T-helper 9 cell (primary cell): ENCODE measurements at regions not wholly inside any gene's neighbourhood (a gene's known extent, or its start where the extent isn't known, plus 50 kb on each side); places are given as distances from the start of the nearest gene placed in this dataset.

Experiments used
- DNase-seq: peaks from one replicate; pipeline ENCODE4 v3.0.0-alpha.2; 2020

DNA sequence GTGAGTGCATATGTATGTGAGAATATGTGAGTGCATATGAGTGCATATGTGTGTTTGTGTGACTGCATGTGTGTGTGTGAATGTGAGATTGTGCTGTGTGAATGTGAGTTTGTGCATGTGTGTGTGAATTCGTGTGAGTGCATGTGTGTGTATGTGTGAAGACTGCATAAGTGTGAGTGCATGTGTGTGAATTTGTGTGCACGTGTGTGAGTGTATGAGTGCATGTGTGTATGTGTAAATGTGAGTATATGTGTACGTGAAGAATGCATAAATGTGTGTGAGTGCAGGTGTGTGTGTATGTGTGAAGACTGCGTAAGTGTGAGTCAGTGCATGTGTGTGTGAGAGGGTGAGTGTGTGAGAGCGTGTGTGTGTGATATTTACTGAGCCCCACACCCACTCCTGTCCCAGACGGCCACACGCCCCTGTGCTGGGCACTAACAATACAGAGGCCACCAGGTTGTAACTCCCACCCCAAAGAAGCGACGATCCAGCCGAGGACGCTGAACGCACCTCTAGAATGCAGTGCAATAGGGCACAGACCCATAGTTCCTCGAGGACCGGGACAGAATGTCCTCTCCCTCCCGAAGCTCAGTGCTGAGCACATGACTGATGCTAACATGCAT is 97.8 kb downstream of the C16orf95 start:
- DNase-seq, result no peak

DNA sequence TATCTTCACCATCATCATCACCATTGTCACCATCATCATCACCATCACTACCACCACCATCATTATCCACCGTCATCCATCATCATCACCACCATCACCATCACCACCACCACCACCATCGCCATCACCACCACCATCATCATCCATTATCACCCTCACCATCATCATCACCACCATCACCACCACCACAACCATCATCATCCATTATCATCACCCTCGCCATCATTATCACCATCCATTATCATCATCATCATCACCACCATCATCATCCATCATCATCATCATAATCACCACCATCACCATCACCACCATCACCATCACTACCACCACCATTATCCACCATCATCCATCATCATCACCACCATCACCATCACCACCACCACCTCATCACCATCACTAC is 95.6 kb downstream of the C16orf95 start:
- DNase-seq, result no peak

DNA sequence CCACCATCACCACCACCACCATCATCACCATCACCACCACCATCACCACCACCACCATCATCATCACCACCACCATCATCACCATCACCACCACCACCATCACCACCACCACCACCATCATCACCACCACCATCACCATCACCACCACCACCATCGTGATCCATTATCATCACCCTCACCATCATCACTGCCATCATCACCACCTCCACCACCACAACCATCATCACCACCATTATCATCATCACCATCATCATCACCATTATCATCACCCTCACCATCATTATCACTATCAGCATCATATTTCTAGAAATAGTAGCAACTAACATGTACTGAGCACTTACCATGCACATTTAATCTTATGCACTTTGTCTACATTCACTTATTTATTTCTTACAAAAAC is 94.9 kb downstream of the C16orf95 start:
- no peak for DNase-seq

DNA sequence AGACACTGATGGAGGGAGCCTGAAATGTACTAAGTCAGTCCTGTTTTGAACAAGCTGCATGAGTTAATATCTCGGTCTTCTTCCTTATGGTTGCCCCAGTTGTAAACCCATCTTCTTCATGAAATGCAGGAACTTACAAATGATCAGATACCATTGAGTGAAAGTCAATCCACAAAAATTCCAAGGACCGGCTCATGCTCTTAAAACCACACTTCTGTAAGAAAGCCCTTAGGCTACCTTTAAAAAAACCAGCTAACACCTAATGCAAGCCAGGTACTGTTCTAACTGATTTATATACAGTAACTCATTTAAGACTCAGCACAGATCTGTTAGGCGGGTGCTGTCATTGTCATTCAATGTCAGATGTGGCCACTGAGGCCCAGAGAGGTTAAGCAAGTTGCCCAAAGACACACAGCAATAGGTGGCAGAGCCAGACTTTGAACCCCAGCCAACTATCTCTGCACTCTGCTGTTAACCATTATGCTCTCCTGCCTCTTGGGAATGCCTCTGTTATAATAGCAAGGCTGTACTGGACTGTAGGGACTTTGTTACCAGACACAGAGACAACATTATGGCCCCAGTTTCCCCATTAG is 93.4 kb downstream of the C16orf95 start:
- DNase-seq, result no peak

DNA sequence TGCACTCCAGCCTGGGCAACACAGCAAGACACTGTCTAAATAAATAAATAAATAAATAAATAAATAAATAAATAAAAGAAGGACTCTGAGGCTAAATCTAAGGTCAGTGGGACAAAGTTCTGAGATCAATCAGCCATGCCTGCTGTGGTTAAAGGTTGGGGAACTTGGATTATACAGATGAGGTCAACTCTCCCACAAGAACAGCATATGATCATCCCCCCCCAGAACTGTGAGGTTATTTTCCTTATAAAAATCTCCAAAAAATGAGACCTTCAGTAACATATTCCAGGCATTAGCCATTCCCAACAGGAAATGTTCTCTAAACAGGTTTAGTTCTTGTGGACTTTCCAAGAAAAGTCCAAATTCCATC is 90.3 kb downstream of the C16orf95 start:
- DNase-seq, result no peak

DNA sequence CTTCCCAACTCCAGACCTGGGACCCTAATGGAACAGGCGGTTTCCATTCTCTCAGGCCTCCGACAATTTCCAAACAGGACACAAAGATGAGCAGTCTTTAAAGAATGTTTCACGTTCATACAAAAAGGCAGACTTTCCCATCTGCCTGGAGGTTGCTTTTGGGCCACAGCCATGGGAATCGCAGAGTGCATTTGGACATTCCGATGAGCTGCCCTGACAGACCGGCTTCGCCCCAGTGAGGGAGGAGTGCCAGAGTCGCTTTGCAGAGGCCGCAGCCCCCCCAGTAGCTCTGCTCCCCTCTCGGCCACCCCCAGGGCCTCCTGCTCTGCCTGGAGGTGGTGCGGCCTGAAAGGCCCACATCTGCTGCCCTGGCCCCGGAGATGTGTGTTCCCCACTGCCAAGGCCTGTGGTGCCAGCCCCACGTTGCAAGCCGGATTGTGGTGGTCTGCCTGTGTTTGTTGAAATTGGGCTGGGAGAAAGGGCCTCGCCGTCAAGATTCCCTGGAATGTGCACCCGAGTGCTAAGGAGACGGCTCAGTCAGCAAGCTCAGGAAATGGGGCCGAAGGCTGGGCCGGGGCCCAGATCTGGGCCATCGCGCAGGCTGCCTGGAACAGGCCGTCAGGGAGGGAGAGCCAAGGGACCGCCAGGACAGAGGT is 89.8 kb downstream of the C16orf95 start:
- no peak for DNase-seq

DNA sequence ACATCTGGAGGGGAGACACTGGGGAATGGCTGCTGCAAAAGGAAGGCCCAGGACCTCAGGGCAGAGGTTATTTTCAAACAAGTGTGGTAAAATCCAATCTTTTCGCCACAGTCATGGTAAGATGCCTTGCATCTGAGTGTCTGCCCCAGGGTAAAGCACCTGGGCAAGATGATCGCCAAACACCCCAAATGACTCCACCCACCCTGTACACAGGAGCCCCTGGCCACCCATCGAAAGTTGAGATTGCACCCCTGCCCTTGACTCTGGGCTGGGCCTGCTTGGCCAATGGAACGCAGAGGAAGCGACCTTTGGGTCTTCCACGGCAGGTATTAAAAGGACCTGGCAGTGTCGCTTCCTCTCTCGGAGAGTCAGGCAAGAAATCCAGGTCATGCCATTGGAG is 88.8 kb downstream of the C16orf95 start:
- no peak for DNase-seq

DNA sequence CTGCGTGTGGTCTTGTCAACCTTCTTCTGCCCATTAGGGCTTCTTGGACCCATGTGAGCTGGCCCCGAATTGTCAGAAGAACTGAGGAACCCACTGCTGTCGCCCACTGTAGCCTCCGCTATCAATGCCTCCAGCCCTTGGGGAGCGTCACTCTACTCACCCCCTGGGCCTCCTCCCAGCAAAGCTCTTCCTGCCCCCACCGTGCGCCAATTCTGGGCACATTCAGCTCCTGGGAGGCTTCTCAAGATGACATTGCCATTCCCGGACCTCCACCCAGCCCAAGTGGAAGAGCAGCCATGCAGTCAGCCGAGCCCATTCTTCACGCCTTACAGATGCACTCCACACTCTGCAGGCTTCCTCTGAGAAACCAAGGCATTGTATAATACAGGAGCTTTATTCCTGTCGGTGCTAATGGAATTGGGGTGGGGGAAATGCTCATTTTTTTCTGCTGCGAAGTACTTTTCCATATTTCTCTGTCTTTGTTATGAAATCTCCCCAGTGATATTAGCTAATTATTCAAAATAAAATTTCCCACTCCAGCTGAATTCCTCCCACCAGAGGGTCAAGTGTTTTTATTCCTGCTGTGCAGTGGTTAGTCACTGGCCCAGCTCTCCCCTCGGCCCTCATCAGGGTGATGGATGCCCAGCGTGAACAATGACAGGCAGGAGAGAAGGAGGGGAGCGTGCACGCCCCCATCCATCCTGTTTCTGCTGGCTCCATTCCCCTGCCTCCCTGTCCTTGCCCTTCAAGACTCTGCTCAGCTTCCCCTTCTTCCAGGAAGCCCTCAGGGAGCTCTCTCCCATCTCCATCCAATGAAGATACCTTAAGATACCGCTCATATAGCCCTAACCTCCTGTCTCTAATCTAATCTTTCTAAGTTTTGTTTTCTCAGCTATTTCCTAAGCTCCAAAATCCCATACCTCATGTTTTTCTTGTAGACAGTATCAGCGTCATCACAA is 87.7 kb downstream of the C16orf95 start:
- DNase-seq, result no peak

DNA sequence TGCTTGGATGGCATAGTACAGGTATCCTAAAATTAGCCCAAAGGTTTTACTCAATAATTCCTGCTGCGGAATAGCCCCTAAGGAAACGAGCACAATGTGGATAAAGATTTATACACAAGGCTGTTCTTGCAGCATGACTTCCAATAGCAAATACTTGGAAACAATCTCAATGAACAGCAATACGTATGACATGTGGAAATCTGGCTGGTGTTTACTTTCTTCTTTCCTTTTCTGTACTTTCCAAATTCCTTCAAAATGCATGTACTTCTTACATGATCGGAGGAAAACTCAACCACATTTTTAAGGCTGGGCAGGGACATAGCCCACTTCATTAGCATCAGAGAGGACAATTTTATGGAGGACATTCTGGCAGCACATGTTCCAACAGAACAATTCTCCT is 86.6 kb downstream of the C16orf95 start:
- no peak for DNase-seq

DNA sequence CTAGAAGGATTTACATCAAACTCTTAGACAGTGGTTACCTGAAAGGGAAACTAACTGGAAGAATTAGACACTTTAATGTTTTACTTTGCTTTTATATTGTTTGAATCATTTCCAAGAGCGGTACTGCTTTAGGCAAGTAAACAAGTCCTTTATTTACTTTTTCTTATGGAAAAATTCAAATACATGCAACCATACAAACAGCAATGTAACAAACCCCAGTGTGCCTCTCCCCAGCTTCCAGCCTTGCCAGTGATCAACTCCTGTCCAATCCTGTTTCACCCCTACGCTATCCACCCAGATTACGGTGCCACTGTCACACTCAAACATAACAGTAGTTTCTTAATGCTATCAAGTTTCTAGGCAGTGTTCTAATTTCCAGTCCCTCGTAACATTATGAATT is 85.9 kb downstream of the C16orf95 start:
- no peak for DNase-seq

DNA sequence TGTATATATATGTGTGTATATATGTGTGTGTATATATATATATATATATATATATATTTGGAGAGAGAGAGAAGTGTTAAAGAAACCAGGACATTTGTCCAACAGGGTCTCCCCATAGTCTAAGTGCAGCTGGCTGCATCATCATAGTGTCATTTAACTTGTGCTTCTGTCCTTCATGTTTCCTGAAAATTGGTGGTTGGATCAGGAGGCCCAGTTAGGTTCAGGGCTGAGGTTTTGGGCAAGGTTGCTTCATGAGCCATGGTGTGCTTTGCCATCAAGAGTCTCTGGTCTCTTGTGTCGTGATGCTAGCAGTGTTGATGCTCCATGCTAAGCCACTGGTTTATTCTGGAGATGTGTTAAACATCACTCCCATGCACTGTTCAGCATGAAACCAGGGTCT is 85.3 kb downstream of the C16orf95 start:
- no peak for DNase-seq

DNA sequence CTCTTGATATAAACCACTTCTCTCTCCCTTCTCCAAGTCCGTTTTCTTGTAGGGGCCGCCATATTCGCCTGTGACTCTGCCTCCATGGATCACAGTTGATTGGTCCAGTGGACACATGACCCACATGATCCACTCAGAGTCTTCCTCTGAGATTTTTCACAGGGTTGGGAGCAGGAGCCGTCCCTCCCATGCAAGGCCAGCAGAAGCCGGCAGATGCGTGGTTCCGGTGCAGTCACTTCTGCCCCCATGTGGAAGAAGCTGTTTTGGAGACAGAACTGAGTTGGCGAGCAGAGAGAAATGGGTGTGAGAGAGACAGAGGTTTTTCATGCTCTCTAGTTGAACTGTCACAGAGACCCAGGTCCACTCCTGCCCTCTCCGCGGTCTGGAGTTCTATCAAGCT is 83.3 kb downstream of the C16orf95 start:
- DNase-seq, result no peak

DNA sequence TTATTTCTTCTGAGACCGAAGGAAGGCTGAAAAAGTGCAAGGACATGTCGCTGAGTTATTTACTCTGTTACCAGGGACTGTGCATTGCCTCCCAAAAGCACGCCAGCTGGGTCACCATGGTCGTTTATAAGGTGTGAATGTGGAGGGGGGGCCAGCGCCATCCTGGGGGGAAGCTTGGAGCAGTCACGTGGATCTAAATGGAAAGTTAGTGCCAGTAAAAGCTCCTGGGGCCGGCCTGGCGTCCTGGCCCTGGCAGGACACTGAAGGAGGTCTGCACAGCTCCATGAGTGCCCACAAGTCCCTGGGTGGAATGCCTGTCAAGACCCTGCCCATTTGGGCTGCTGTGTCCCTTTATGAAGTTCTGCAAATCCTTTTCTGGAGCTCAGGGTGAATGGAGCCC is 82.6 kb downstream of the C16orf95 start:
- no peak for DNase-seq

DNA sequence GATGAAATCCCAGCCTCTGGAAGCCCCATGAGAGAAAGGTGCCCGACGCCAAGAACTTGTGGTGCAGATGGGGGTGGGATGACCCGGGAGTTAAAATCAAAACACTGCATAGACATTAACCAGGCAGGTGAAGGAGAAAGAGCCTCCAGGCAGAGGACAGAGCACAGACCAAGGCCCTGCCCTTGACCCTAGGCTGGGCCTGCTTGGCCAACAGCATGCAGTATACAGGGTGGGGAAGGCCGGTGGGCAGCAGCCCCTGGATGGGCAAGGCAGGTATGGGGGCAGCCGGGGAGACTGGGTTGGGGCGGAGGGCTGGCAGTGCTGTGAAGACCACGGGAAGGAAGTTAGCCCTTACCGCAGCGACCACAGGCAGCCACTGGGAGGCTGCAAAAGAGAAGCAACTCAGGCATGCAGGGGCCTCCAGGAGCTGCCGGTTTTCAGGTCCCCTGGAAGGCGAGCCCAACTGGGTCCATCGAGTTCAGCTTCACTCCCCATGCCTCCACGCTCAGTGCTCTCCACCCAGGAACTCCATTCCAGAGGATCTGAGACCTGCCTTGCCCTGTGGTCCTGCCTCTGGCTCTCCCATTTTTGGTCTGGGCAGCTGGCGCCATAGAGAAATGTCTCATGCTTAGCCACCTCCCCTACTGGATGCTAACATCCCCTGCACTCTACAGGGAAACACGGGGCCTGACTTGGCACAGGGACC is 81.2 kb downstream of the C16orf95 start:
- DNase-seq, result no peak

DNA sequence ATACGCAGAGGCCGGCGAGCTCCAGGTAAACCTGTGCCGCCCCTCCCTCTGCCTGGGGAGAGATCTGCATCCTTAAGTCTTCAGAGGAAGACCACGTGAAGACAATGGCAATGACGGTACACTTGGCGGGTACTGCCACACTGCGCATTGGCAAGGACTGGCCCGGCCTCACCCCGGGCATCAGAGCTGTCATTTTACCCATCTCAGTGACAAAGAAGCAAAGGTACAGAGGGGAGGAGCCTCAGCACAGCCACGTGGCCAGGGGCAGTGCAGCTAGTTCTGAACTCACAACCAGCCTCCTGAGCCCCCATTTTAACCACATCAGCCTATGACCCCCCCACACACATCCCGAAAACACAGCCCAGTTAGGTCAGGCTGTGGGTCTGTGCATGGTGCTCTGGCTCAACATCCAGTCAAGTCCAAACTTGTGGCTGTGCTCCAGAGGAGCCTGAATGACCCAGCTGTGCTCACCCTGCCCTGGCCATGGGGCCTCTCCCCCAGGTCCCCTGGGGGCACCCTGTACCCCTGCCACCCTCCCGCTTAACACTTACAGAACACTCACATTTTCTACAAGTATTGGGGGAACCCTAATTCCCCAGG is 80.6 kb downstream of the C16orf95 start:
- DNase-seq, result no peak

DNA sequence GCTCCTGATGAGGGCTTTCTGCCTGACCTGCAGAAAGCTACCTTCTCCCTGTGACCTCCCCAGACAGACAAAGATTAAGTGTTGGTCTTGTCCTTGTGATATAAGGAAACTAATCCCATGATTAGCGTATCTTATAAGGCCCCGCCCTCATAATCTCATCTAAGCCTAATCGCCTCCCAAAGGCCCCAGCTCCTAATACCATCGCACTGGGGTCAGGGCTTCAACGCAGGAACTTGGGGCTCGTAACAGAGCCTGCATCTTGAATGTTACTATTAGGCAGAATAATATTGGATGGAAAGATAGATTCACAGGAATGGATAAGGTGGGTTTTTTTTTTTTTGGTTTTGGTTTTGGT is 78.9 kb downstream of the C16orf95 start:
- no peak for DNase-seq

DNA sequence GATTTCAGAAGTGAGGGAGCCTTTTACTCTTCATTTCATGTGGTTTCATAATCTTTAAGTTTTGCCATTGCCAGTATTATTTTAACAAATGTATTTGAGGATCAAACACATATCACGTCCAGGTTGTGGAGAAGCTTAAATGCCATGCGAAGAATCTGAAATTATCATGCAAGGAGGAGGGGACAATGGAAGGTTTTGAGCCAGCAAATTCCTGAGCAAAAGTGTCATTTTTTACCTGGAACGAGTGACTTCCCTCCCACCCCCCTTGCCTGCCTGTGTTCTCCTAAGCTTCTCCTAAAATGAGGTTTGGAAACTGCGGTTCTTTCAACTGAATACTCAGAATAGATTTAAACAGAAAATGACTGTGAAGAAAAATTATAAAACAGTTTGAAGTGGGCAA is 77.6 kb downstream of the C16orf95 start:
- no peak for DNase-seq

DNA sequence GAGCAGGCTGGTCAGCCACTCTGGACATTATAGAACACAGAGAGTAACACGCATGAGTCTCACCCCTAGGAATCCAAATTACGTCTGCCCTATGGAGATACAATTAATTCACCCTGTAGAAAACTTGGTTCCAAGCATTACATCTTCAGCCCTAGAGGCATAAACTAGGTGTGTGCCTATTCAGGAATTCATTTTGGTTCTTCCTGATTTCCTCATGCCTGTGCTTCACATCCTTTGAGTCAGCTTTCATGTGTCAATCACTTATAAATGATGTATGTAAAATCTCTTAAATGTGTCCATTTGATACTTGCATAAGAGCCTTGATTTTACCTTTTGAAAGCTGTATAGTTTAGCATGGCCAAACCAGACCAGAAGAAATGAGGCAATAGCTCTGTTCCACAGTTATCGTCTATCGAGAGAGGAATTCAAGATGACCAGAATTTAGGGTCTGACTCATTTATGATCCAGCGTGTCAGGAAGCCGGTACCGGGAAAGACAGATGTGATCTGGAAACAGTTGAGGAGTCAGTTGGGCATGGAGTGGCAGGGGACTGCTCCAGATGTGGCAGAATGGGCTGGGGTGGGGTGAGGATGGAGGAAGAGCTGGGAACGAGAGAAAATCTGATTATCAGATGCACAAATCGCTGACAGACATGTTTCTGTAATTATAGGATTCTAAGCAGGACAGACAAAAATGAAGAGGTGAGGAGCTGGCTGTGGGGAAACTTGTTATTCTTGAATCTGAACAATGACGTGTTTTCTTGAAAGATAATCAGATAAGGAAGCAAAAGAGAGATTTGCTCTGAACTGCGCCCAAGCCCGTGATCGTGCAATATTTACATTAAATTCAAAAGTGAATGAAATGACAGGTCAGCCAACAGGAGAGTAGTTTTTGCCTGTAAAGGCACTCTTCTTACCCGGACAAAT is 76.7 kb downstream of the C16orf95 start:
- DNase-seq, result no peak

DNA sequence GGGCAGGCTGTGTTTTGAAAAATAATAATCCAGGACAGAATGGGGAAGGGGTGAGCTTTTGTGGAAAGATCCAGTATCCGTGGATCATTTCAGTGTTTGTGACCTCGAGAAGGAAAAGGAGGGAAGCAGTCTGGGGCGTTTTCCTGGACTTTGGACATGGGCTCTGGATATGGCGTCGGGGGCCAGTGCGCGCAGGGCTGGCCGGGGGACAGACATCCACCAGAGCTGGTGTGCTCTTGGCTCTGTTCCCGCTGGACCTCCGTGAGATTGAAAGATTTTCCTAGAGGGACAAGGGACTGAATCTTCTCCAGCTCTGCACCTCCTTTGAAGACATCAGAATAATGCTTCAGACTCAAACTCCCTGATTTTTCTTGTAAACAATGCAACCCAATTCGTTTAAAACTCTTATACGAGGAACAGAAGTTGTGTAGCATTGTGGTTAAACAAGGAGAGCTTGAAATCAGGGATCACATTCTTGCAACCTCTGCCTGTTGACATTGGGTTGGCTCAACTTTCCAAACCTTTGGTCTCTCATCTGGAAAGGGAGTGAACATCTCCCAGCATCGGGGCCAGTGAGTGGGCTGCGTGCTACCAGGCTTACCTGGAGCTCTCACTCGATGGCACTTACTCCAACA is 75.9 kb downstream of the C16orf95 start:
- DNase-seq, result no peak

DNA sequence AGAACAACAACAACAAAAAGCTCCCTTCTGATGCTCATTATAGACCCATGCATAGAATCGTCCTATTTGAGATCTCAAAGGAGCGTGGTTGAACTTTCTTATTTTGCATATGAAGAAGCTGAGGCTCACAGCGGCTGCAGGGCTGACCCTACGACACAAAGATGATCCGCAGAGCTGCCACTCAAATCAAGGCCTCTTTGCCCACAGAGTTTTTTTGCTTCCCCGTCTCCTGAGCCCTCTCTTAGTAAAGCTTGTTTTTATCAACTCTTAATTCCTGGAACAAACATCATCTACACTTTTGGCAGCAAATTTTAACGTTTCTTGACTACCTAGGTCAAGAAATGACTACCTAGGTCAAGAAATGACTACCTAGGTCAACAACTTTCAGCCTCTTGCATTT is 73.7 kb downstream of the C16orf95 start:
- no peak for DNase-seq

DNA sequence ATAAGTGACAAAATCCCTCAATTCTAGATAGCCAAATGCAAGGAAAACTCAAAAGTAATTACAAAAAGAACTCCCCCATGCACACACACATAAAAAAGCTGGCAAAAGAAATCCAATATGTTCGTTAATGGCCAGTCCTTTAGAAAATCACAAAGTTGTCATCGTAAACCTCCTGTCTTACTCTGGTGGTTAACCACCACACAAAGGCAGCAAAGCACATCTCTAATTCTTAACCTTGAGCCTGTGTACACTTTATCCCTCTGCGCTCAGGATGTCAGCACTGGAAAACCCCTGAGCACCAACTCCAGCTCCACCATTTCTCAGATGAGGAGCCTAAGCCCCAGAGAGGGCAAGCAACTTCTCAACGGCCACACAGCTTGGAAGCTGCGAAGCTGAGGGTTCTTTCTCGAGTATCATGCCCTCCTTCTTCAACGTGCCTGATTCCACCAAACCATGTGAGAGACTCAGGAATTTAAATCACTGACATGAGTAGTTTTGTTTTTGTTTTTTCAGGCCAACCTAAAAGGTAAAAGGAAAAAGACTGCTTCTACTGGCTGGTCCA is 72.5 kb downstream of the C16orf95 start:
- DNase-seq, result no peak
